ENCODE measurements at regions not wholly inside any gene's neighbourhood (a gene's known extent, or its start where the extent isn't known, plus 50 kb on each side); places are given as distances from the start of the nearest gene placed in this dataset.

DNA sequence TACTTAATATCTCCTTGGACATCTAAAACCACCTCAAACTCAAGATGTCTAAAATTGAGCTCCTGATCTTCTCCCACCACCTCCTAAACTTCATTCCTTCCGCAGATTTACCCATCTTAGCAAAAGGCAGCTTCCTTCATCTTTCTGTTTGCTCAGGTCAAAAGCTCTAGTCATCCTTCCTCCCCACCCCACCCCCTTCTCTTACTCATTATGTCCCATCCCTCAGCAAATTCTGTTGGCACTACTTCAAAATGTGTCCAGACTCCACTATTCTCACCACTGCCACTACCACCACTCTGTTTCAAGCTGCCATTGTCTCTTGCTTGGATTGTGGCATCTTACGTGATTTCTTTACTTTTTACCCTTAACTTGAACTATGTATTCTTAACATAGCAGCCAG lies 59.2 kb upstream of the ZDHHC17 start:
- TF ChIP-seq ZNF565 (CRISPR knock-in tag; conservative IDR thresholded peaks at IDR 0.05; ENCODE audit: low read depth): no peak
- TF ChIP-seq, protein P1, sequence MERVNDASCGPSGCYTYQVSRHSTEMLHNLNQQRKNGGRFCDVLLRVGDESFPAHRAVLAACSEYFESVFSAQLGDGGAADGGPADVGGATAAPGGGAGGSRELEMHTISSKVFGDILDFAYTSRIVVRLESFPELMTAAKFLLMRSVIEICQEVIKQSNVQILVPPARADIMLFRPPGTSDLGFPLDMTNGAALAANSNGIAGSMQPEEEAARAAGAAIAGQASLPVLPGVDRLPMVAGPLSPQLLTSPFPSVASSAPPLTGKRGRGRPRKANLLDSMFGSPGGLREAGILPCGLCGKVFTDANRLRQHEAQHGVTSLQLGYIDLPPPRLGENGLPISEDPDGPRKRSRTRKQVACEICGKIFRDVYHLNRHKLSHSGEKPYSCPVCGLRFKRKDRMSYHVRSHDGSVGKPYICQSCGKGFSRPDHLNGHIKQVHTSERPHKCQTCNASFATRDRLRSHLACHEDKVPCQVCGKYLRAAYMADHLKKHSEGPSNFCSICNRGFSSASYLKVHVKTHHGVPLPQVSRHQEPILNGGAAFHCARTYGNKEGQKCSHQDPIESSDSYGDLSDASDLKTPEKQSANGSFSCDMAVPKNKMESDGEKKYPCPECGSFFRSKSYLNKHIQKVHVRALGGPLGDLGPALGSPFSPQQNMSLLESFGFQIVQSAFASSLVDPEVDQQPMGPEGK (CRISPR knock-in tag; IDR thresholded peaks at IDR 0.05; ENCODE audit: borderline replicate concordance): no peak
- TF ChIP-seq ARNTL (CRISPR knock-in tag; IDR thresholded peaks at IDR 0.05; ENCODE audit: borderline replicate concordance, low read depth): no peak
- TF ChIP-seq TSHZ2 (CRISPR knock-in tag; IDR thresholded peaks at IDR 0.05): no peak
- no peak for TF ChIP-seq CSDC2 (CRISPR knock-in tag; IDR thresholded peaks at IDR 0.05)
- no peak for TF ChIP-seq TCF4 (CRISPR knock-in tag; IDR thresholded peaks at IDR 0.05; ENCODE audit: borderline replicate concordance)
- TF ChIP-seq ZC3H10 (CRISPR knock-in tag; IDR thresholded peaks at IDR 0.05): no peak
- TF ChIP-seq ZNF70 (CRISPR knock-in tag; IDR thresholded peaks at IDR 0.05): no peak
- TF ChIP-seq, protein P2, sequence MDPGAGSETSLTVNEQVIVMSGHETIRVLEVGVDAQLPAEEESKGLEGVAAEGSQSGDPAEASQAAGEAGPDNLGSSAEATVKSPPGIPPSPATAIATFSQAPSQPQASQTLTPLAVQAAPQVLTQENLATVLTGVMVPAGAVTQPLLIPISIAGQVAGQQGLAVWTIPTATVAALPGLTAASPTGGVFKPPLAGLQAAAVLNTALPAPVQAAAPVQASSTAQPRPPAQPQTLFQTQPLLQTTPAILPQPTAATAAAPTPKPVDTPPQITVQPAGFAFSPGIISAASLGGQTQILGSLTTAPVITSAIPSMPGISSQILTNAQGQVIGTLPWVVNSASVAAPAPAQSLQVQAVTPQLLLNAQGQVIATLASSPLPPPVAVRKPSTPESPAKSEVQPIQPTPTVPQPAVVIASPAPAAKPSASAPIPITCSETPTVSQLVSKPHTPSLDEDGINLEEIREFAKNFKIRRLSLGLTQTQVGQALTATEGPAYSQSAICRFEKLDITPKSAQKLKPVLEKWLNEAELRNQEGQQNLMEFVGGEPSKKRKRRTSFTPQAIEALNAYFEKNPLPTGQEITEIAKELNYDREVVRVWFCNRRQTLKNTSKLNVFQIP (CRISPR knock-in tag; IDR thresholded peaks at IDR 0.05; ENCODE audit: borderline replicate concordance, low read depth): no peak
- TF ChIP-seq RARB (CRISPR knock-in tag; IDR thresholded peaks at IDR 0.05): no peak
- TF ChIP-seq OSR1 (CRISPR knock-in tag; IDR thresholded peaks at IDR 0.05): no peak
- TF ChIP-seq ZFP30 (CRISPR knock-in tag; IDR thresholded peaks at IDR 0.05): no peak
- TF ChIP-seq, protein P3, sequence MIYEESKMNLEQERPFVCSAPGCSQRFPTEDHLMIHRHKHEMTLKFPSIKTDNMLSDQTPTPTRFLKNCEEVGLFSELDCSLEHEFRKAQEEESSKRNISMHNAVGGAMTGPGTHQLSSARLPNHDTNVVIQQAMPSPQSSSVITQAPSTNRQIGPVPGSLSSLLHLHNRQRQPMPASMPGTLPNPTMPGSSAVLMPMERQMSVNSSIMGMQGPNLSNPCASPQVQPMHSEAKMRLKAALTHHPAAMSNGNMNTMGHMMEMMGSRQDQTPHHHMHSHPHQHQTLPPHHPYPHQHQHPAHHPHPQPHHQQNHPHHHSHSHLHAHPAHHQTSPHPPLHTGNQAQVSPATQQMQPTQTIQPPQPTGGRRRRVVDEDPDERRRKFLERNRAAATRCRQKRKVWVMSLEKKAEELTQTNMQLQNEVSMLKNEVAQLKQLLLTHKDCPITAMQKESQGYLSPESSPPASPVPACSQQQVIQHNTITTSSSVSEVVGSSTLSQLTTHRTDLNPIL (CRISPR knock-in tag; IDR thresholded peaks at IDR 0.05; ENCODE audit: low read depth): no peak
